PC-9 (cell line): ENCODE measurements at regions not wholly inside any gene's neighbourhood (a gene's known extent, or its start where the extent isn't known, plus 50 kb on each side); places are given as distances from the start of the nearest gene placed in this dataset.

Experiments
- BruUV-seq: library from RNA; stranded (reverse); fragments of 400-500 nt; replicated peaks from 2 replicates; lab custom pipeline; 2021; lab: Mats Ljungman, UMichigan
- CTCF ChIA-PET: fragments of 300-600 bp; sonication (Branson Sonifier 250); formaldehyde crosslinking; loops from one replicate; lab custom pipeline; 2022; ENCODE audit warnings: antibody characterized with exemption; lab: Charles Lee
- POLR2A ChIA-PET: fragments of 300-600 bp; sonication (Branson Sonifier 250); formaldehyde crosslinking; loops from one replicate; lab custom pipeline; 2022; ENCODE audit warnings: antibody characterized with exemption; ENCODE audit not compliant: unreplicated experiment; lab: Charles Lee
- DNase-seq, 2 experiments: peaks; one replicate each; pipeline versions ENCODE4 v3.0.0 to v3.0.0-alpha.2; 2015 to 2022; ENCODE audit warnings: mixed read lengths in 1 of 2
- H2AFZ ChIP-seq: fragments of 200-600 bp; sonication (generic); 2 replicates; pipeline ENCODE4 v1.8.1; 2017; ENCODE audit warnings: antibody characterized with exemption
- H3F3A ChIP-seq: fragments of 200-600 bp; sonication (generic); 2 replicates; pipeline ENCODE4 v1.8.1; 2017; ENCODE audit warnings: antibody characterized with exemption, mild to moderate bottlenecking, low read depth; ENCODE audit not compliant: insufficient read depth
- H3K27ac ChIP-seq: fragments of 200-600 bp; sonication (generic); 2 replicates; pipeline ENCODE4 v1.6.1; 2016; ENCODE audit warnings: mixed run types
- H3K27me3 ChIP-seq: fragments of 200-600 bp; sonication (generic); 2 replicates; pipeline ENCODE4 v1.6.1; 2016; ENCODE audit warnings: low read depth, mixed run types; ENCODE audit not compliant: insufficient read depth
- H3K36me3 ChIP-seq: fragments of 200-600 bp; sonication (generic); 2 replicates; pipeline ENCODE4 v1.6.1; 2016; ENCODE audit warnings: low read depth, mixed run types
- H3K4me1 ChIP-seq: fragments of 200-600 bp; sonication (generic); replicated peaks from 2 replicates; pipeline ENCODE4 v1.6.1; 2016; ENCODE audit warnings: mixed run types; ENCODE audit not compliant: insufficient read depth
- H3K4me2 ChIP-seq: fragments of 200-600 bp; sonication (generic); 2 replicates; pipeline ENCODE4 v1.6.1; 2017; ENCODE audit warnings: mixed run types
- H3K4me3 ChIP-seq: fragments of 200-600 bp; sonication (generic); 2 replicates; pipeline ENCODE4 v1.6.1; 2016; ENCODE audit warnings: mixed run types
- H3K79me2 ChIP-seq: fragments of 200-600 bp; sonication (generic); 2 replicates; pipeline ENCODE4 v1.6.1; 2017; ENCODE audit warnings: low read depth, mixed run types
- H3K9me2 ChIP-seq: fragments of 200-600 bp; sonication (generic); 2 replicates; pipeline ENCODE4 v1.8.1; 2017; ENCODE audit warnings: mild to moderate bottlenecking; ENCODE audit not compliant: insufficient read depth
- H3K9me3 ChIP-seq: fragments of 200-600 bp; sonication (generic); 2 replicates; pipeline ENCODE4 v1.8.1; 2016; ENCODE audit warnings: low read depth; ENCODE audit not compliant: insufficient read depth
- H4K20me1 ChIP-seq: fragments of 200-600 bp; sonication (generic); 2 replicates; pipeline ENCODE4 v1.8.1; 2017; ENCODE audit not compliant: insufficient read depth
- CTCF ChIP-seq: fragments of 200-600 bp; sonication (generic); conservative IDR thresholded peaks from 2 replicates; pipeline ENCODE4 v1.6.1; 2017; ENCODE audit warnings: mixed run types, antibody characterized with exemption, mild to moderate bottlenecking, moderate library complexity
- EZH2 ChIP-seq: fragments of 200-600 bp; sonication (generic); IDR thresholded peaks from 2 replicates; pipeline ENCODE4 v1.8.0; 2017; ENCODE audit warnings: antibody characterized with exemption, low read depth
- intact Hi-C: fragments of 100-400 bp; cut with micrococcal nuclease; formaldehyde crosslinking; loops from one replicate; pipeline ENCODE4 v1.10.0; 2022; ENCODE audit not compliant: unreplicated experiment

- Histone ChIP-seq H3K27me3 (no peaks in the 10 kb centered on the region), H3K27ac (no peak overlapping the region), H3K9me2 (no peaks in the 10 kb centered on the region), H3F3A (no peaks in the 10 kb centered on the region), H2AFZ (no peak overlapping the region), H3K4me2 (no peak overlapping the region), H3K4me1 (0 out of 2 replicates have a peak, but pooled peaks cover 8% of the 10 kb centered on the region), H3K9me3 (no peaks in the 10 kb centered on the region), H3K79me2 (no peaks in the 10 kb centered on the region), H3K36me3 (no peaks in the 10 kb centered on the region), H3K4me3 (no peak overlapping the region), H4K20me1 (no peaks in the 10 kb centered on the region)
- no TSS peak for BruUV-seq
- ChIA-PET CTCF (no interaction called here), POLR2A (no interaction called here)
- no peak for TF ChIP-seq EZH2
- no peak for TF ChIP-seq CTCF
- intact Hi-C loops: no loop called here
- DNase-seq: no peak
Measured at GRCh38 chr1:199641531-199641930, 386.0 kb upstream of the NR5A2 start.

- Histone ChIP-seq H3K79me2 (no peaks in the 10 kb centered on the region), H3K27me3 (no peaks in the 10 kb centered on the region), H3F3A (no peaks in the 10 kb centered on the region), H2AFZ (no peak overlapping the region), H3K9me3 (no peaks in the 10 kb centered on the region), H3K9me2 (no peaks in the 10 kb centered on the region), H3K36me3 (no peaks in the 10 kb centered on the region), H3K4me3 (no peak overlapping the region), H3K4me1 (0 out of 2 replicates have a peak, but pooled peaks cover 8% of the 10 kb centered on the region), H3K27ac (no peak overlapping the region), H4K20me1 (no peaks in the 10 kb centered on the region), H3K4me2 (no peak overlapping the region)
- no peak for TF ChIP-seq CTCF
- TF ChIP-seq EZH2: no peak
- ChIA-PET POLR2A (interaction anchor here (0.6 kb wide), 1 partner anchor 1085 kb away, joined by 6 read pairs; no protein-coding TSS in a partner anchor), CTCF (no interaction called here)
- DNase-seq: peak in 1 of 2 experiments; percentile 38
- no TSS peak for BruUV-seq
- intact Hi-C loops: no loop called here
Measured at GRCh38 chr1:199644912-199645311, 382.6 kb upstream of the NR5A2 start.

GRCh38 chr1:199646761-199647160 lies 380.7 kb upstream of the NR5A2 start:
- Histone ChIP-seq H3K9me2 (no peaks in the 10 kb centered on the region), H2AFZ (no peak overlapping the region), H3K36me3 (no peaks in the 10 kb centered on the region), H3K4me1 (0 out of 2 replicates have a peak, but pooled peaks cover 8% of the 10 kb centered on the region), H3F3A (no peaks in the 10 kb centered on the region), H3K27ac (no peak overlapping the region), H3K9me3 (no peaks in the 10 kb centered on the region), H3K79me2 (no peaks in the 10 kb centered on the region), H3K27me3 (no peaks in the 10 kb centered on the region), H4K20me1 (no peaks in the 10 kb centered on the region), H3K4me2 (no peak overlapping the region), H3K4me3 (no peak overlapping the region)
- no peak for DNase-seq
- ChIA-PET POLR2A (no interaction called here), CTCF (no interaction called here)
- TF ChIP-seq CTCF (no peak), EZH2 (no peak)
- intact Hi-C loops: no loop called here
- BruUV-seq: no TSS peak
